ENCODE measurements at regions not wholly inside any gene's neighbourhood (a gene's known extent, or its start where the extent isn't known, plus 50 kb on each side); places are given as distances from the start of the nearest gene placed in this dataset.

- WGBS (ENCODE audit: extremely low coverage, insufficient read length, low lambda C conversion rate) = no CpG with 5 or more reads among the region's 2 CpGs
- Histone ChIP-seq H3K9me3 (ENCODE audit: control insufficient read depth, low read depth, low read length) (no peaks in the 10 kb centered on the region), H2BK12ac (ENCODE audit: insufficient read length, low read depth, low read length) (no peak overlapping the region), H3T11ph (ENCODE audit: low read length) (no peak overlapping the region), H3K14ac (ENCODE audit: insufficient read depth, low read length) (no peak overlapping the region), H3K79me2 (ENCODE audit: insufficient read depth, low read length) (no peaks in the 10 kb centered on the region), H3K79me1 (ENCODE audit: insufficient read depth, low read depth, low read length, poor library complexity, severe bottlenecking) (no peaks in the 10 kb centered on the region), H3K4ac (ENCODE audit: low read depth, low read length) (no peak overlapping the region), H3K9ac (ENCODE audit: extremely low read depth, insufficient read length, low read length) (no peak overlapping the region), H2AK5ac (ENCODE audit: insufficient read length, low read length) (no peak overlapping the region), H3K56ac (ENCODE audit: insufficient read length, low read depth, low read length) (no peak overlapping the region), H3K27me3 (ENCODE audit: insufficient read depth, low read length) (no peaks in the 10 kb centered on the region), H3K4me1 (ENCODE audit: insufficient read depth, low read length) (no peaks in the 10 kb centered on the region), H4K91ac (ENCODE audit: insufficient read length, low read depth, low read length) (no peak overlapping the region), H4K5ac (ENCODE audit: insufficient read length, low read depth, low read length) (no peak overlapping the region), H2BK15ac (ENCODE audit: low read depth, low read length) (no peak overlapping the region), H4K8ac (replicated peaks; ENCODE audit: insufficient read length, low read depth, low read length) (no peak overlapping the region), H2BK5ac (ENCODE audit: insufficient read length, low read length) (no peak overlapping the region), H4K20me1 (ENCODE audit: control insufficient read depth, insufficient read depth, insufficient read length) (no peaks in the 10 kb centered on the region), H3K18ac (ENCODE audit: insufficient read length, low read depth, low read length) (no peak overlapping the region), H3K23ac (ENCODE audit: insufficient read length, low read depth, low read length) (no peak overlapping the region), H3K23me2 (ENCODE audit: insufficient read length, low read depth, low read length, poor library complexity, severe bottlenecking) (no peaks in the 10 kb centered on the region), H2BK120ac (ENCODE audit: low read depth, low read length, poor library complexity, severe bottlenecking) (no peak overlapping the region), H2AFZ (ENCODE audit: low read length) (no peak overlapping the region), H3K4me2 (ENCODE audit: insufficient read depth, insufficient read length, low read length) (no peak overlapping the region), H2BK20ac (ENCODE audit: low read depth, low read length, poor library complexity, severe bottlenecking) (no peak overlapping the region), H3K27ac (ENCODE audit: insufficient read length, low read depth, low read length) (no peak overlapping the region)
- H3K4me3 Mint-ChIP-seq = no peak overlapping the region
- H3K27ac Mint-ChIP-seq = no peak overlapping the region
- TF ChIP-seq CTCF (conservative IDR thresholded peaks at IDR 0.05) = no peak
- H3K36me3 Mint-ChIP-seq (ENCODE audit: insufficient read depth in 1 of 3, low read depth in 3 of 3) = no peaks in the 10 kb centered on the region
- peaks cover 14 to 19% of the 10 kb centered on the region in 2 experiments for H3K4me1 Mint-ChIP-seq
- DNase-seq = no peak
- peaks cover 0 to 2% of the 10 kb centered on the region in 2 experiments; a peak in 1 of 5 replicates for H3K9me3 Mint-ChIP-seq
- no peaks in the 10 kb centered on the region for H3K27me3 Mint-ChIP-seq (ENCODE audit: low read depth)
Measured at GRCh38 chr6:145020114-145020513, 715.2 kb downstream of the EPM2A start.

Data from H9 (cell line).